Thymus (tissue), 11 donors: ENCODE measurements at regions not wholly inside any gene's neighbourhood (a gene's known extent, or its start where the extent isn't known, plus 50 kb on each side); places are given as distances from the start of the nearest gene placed in this dataset.

Source experiments
- DNase-seq, 9 donors: peaks; one replicate each; pipeline ENCODE4 v3.0.0-alpha.2; 2013; ENCODE audit warnings: low spot score in 9 of 9, low read depth in 6 of 9, missing footprints in 1 of 9
- H3K27ac ChIP-seq, 2 donors: one replicate each; pipeline ENCODE4 v1.5.1; 2013; ENCODE audit warnings: control low read depth in 1 of 2, low read depth in 1 of 2, low read length in 1 of 2, mild to moderate bottlenecking in 1 of 2, moderate library complexity in 1 of 2
- H3K27me3 ChIP-seq, 2 donors: one replicate each; pipeline ENCODE4 v1.5.1; 2013; ENCODE audit warnings: low read length in 1 of 2; ENCODE audit not compliant: control insufficient read depth in 2 of 2, insufficient read depth in 1 of 2
- H3K36me3 ChIP-seq, 2 donors: one replicate each; pipeline ENCODE4 v1.5.1; 2013; ENCODE audit warnings: low read length in 1 of 2, mild to moderate bottlenecking in 1 of 2, moderate library complexity in 1 of 2; ENCODE audit not compliant: control insufficient read depth in 2 of 2, insufficient read depth in 2 of 2
- H3K4me1 ChIP-seq, 2 donors: one replicate each; pipeline ENCODE4 v1.5.1; 2013; ENCODE audit warnings: low read length in 2 of 2; ENCODE audit not compliant: control insufficient read depth in 2 of 2, insufficient read depth in 2 of 2
- H3K4me3 ChIP-seq, 2 donors: one replicate each; pipeline ENCODE4 v1.5.1; 2013; ENCODE audit warnings: low read length in 2 of 2, control low read depth in 1 of 2, mild to moderate bottlenecking in 1 of 2
- H3K9me3 ChIP-seq, 2 donors: one replicate each; pipeline ENCODE4 v1.5.1; 2013; ENCODE audit warnings: low read length in 1 of 2, mild to moderate bottlenecking in 1 of 2; ENCODE audit not compliant: control insufficient read depth in 2 of 2, insufficient read depth in 1 of 2
- WGBS: extraction: QIAGEN DNeasy Blood & Tissue Kit; methylation state at CpG from one replicate; pipeline ENCODE4 v1.1.7; 2013; 5-methylcytosine and 5-hydroxymethylcytosine counted together
- donor health status: healthy.

GRCh38 chr6:105816847-105817246 is 269.3 kb upstream of the PRDM1 start:
- no peak overlapping the region for H3K4me3 ChIP-seq
- WGBS: 81% methylated on average over 4 of the region's 4 CpGs
- H3K27me3 ChIP-seq: no peaks in the 10 kb centered on the region
- H3K4me1 ChIP-seq: no peaks in the 10 kb centered on the region
- no peaks in the 10 kb centered on the region for H3K9me3 ChIP-seq
- no peak overlapping the region for H3K27ac ChIP-seq
- no peak for DNase-seq
- H3K36me3 ChIP-seq: no peaks in the 10 kb centered on the region

- Histone ChIP-seq H3K4me3 (no peak overlapping the region), H3K27me3 (no peaks in the 10 kb centered on the region), H3K9me3 (no peaks in the 10 kb centered on the region), H3K4me1 (peaks cover 0 to 5% of the 10 kb centered on the region in 2 donors), H3K36me3 (no peaks in the 10 kb centered on the region), H3K27ac (no peak overlapping the region)
- WGBS: 94% methylated on average over 6 of the region's 6 CpGs
- DNase-seq: no peak
These were observed 270.2 kb upstream of the PRDM1 start for GRCh38 chr6:105815661-105816555.

GRCh38 chr6:105814745-105815536 is 271.2 kb upstream of the PRDM1 start:
- Histone ChIP-seq H3K9me3 (no peaks in the 10 kb centered on the region), H3K36me3 (no peaks in the 10 kb centered on the region), H3K4me3 (no peak overlapping the region), H3K27ac (no peak overlapping the region), H3K27me3 (no peaks in the 10 kb centered on the region), H3K4me1 (peaks cover 7 to 15% of the 10 kb centered on the region in 2 donors)
- WGBS: 94% methylated on average over 3 of the region's 3 CpGs
- no peak for DNase-seq

GRCh38 chr6:105810922-105811482 is 275.1 kb upstream of the PRDM1 start:
- no peaks in the 10 kb centered on the region for H3K9me3 ChIP-seq
- no peaks in the 10 kb centered on the region for H3K27me3 ChIP-seq
- H3K36me3 ChIP-seq: no peaks in the 10 kb centered on the region
- no peak overlapping the region for H3K4me3 ChIP-seq
- DNase-seq: no peak
- WGBS: 98% methylated on average over 3 of the region's 3 CpGs
- peaks cover 14 to 29% of the 10 kb centered on the region in 2 donors for H3K4me1 ChIP-seq
- peak overlapping the region in 1 of 2 donors; percentile 42 for H3K27ac ChIP-seq

GRCh38 chr6:105810105-105810921 is 275.8 kb upstream of the PRDM1 start:
- Histone ChIP-seq H3K4me3 (no peak overlapping the region), H3K27me3 (no peaks in the 10 kb centered on the region), H3K36me3 (no peaks in the 10 kb centered on the region), H3K9me3 (no peaks in the 10 kb centered on the region), H3K27ac (peak overlapping the region in 1 of 2 donors; percentile 42), H3K4me1 (peaks cover 14 to 29% of the 10 kb centered on the region in 2 donors)
- DNase-seq: peak; percentile 27 to 79 (median 46)
- 13% methylated on average over 4 of the region's 4 CpGs for WGBS

GRCh38 chr6:105808571-105808970 is 277.6 kb upstream of the PRDM1 start:
- Histone ChIP-seq H3K27me3 (no peaks in the 10 kb centered on the region), H3K36me3 (no peaks in the 10 kb centered on the region), H3K4me3 (no peak overlapping the region), H3K27ac (no peak overlapping the region), H3K4me1 (peaks cover 14 to 29% of the 10 kb centered on the region in 2 donors), H3K9me3 (no peaks in the 10 kb centered on the region)
- WGBS: 94% methylated on average over 2 of the region's 2 CpGs
- DNase-seq: no peak

GRCh38 chr6:105807905-105808304 is 278.2 kb upstream of the PRDM1 start:
- WGBS: 98% methylated on average over 4 of the region's 4 CpGs
- H3K27me3 ChIP-seq: no peaks in the 10 kb centered on the region
- H3K36me3 ChIP-seq: no peaks in the 10 kb centered on the region
- peaks cover 14 to 29% of the 10 kb centered on the region in 2 donors for H3K4me1 ChIP-seq
- H3K9me3 ChIP-seq: no peaks in the 10 kb centered on the region
- no peak overlapping the region for H3K4me3 ChIP-seq
- DNase-seq: no peak
- H3K27ac ChIP-seq: no peak overlapping the region

GRCh38 chr6:105806486-105806920 is 279.6 kb upstream of the PRDM1 start:
- H3K4me3 ChIP-seq: no peak overlapping the region
- no peaks in the 10 kb centered on the region for H3K27me3 ChIP-seq
- no peak overlapping the region for H3K27ac ChIP-seq
- no peak for DNase-seq
- peaks cover 14 to 29% of the 10 kb centered on the region in 2 donors for H3K4me1 ChIP-seq
- 94% methylated on average over 3 of the region's 3 CpGs for WGBS
- H3K36me3 ChIP-seq: no peaks in the 10 kb centered on the region
- H3K9me3 ChIP-seq: no peaks in the 10 kb centered on the region
